DMS79 treated with DMSO at 0.1 percent for 48 hours (cell line): ENCODE measurements at regions not wholly inside any gene's neighbourhood (a gene's known extent, or its start where the extent isn't known, plus 50 kb on each side); places are given as distances from the start of the nearest gene placed in this dataset.

ENCODE experiments used
- DNase-seq: peaks from one replicate; lab custom pipeline; 2025; lab: John Stamatoyannopoulos, UW

DNA sequence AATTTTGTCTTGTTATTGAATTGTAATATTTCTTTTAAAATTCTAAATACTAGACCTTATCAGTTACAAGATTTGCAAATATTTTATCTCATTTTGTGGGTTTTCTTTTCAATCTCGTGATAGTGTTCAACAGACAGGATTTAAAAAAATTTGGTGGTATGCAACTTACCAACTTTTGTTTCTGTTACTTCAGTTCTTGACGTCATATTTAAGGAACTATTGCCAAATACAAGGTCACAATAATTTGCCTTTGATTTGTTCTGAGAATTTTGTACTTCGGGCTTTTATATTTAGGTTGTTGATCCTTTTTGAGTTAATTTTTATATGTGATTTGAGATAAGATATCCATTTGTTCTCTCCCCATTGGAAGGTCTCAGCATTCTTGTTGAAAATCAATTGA lies 876.6 kb downstream of the DCDC2C start:
- DNase-seq = no peak

GRCh38 chr2:4585057-4585635 lies 881.8 kb downstream of the DCDC2C start:
- DNase-seq = no peak

- no peak for DNase-seq
Measured at GRCh38 chr2:4588606-4589005, 885.2 kb downstream of the DCDC2C start.

- no peak for DNase-seq
Measured at GRCh38 chr2:4591261-4591660, 887.9 kb downstream of the DCDC2C start.

- no peak for DNase-seq
Measured at GRCh38 chr2:4597400-4597799, 894.0 kb downstream of the DCDC2C start.

- no peak for DNase-seq
Measured at GRCh38 chr2:4604767-4605166, 901.4 kb downstream of the DCDC2C start.

GRCh38 chr2:4618141-4618540 lies 914.8 kb downstream of the DCDC2C start:
- peak; percentile 38 for DNase-seq

- no peak for DNase-seq
Measured at GRCh38 chr2:4618630-4619228, 915.4 kb downstream of the DCDC2C start.

DNA sequence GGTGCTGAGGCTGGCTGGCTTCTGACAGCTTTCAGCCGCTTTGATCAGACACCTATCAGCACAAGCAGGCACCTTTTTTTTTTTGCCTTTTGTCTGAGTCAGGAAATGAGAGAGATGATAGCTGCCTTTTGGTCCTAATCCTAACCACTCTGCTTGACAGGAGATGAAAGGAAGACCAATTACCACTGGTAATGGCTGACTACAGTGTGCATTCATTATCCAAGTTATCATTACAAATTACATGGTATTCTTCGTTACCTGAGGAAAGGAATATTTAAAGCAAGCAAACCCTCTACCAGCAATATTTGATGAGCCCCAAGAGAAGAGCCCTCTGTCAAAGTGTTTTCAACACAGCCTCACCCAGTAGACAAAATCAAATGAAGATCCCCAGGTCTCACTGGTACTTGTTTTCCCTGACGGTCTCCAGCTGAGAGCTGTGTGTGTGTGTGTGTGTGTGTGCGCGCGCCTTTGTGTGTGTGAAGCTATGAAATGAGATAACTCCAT lies 925.7 kb downstream of the DCDC2C start:
- DNase-seq = no peak

GRCh38 chr2:4635289-4635688 lies 931.9 kb downstream of the DCDC2C start:
- DNase-seq = no peak

DNA sequence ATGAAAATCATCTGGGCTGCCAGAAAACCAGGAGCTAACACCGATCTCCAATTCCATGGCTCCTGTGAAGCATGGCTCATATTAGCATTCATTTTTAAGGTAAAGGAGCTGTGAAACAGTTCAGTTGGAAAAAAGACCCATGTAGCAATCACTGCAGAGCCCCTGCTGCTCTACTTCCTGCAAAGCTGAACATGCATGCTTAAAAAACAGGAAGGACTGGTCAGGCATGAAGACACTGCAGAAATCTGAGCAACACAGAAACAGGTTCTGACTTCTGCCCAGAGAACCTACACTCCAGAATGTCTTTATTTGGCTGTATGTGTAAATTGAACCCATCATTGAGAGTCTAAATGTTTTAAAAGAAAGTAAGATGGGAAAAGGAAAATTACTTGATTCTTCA lies 950.6 kb downstream of the DCDC2C start:
- peak; percentile 12 for DNase-seq

GRCh38 chr2:4656326-4656725 lies 953.0 kb downstream of the DCDC2C start:
- no peak for DNase-seq

- DNase-seq = no peak
Measured at GRCh38 chr2:4662161-4662779, 958.9 kb downstream of the DCDC2C start.

DNA sequence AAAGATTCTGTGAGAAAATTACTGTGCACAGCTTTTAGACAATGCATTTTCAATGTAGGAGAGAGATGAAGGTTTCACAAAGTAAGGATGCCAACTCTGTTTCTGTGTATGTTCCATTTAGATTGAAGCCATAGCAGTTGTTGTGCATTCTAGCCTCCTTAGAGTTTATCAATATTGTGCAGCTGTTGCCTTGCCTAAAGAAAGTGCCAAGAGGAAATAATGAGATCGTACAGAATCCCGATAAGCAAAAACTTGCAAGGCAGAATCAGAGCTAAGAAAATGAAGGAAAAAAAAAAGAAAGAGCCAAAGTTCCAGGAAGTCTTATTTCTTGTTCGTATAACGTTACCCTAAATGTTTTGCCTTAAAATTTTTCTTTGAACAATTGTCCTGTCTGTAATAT lies 965.0 kb downstream of the DCDC2C start:
- DNase-seq = no peak

DNA sequence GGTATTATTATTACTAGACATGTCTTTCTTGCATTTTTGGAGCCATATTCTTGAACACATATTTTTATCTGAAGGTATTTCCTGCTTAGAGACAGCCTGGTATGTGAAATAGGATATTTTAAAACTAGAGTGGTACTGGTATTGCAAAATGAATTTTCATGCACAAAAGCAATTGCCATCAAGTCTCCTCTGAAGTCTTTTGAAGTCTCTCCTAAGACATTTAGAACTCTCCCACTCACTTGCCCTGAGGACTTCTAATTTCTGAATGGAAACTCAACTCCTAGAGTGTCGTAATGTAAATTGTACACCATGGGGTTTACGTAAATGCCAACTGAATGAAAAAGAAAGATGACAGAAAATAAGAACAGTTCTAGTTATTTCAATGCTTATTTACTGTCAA lies 967.0 kb downstream of the DCDC2C start:
- DNase-seq = no peak

DNA sequence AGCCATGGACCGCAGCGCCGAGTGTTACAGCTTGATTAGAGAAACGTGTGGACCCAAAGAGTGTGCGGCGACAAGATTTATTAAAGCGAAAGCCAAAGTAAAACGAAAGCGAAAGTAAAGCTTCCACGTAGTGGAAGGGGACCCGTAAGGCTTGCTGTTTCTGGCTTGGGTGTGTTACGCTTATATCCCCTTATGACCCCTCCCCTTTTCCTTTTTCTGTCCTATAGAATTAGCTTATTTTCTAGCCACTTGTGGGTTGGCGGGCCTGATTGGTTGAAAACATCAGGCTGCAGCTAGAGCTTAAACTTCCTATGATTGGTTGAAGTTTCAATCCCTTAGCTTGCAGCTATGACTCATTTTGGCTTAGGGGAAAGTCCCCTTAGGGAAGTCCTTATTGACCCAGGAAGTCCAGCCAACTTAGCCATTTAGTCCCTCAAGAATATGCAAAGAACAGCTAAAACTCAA lies 969.7 kb downstream of the DCDC2C start:
- DNase-seq = peak; percentile 89

DNA sequence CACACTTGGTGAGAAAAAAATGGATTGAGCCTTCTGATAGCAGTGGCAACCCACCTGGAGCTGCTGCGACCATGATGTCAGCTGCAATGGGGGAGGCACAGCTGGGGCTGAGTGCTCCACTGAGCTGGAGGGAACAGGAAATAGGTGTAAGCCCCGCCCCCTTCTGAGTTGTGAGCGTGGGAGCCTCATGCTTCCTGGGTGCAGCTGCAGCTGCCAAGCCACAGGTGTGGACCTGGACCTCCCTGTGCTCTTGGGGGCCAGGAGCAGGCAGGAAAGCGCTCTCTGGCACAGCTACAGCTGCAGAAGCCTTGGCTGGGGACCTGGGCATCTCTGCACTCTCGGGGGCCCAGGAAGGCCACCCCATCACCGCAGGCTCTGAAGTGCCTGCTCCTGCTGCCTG lies 970.6 kb downstream of the DCDC2C start:
- DNase-seq = no peak

GRCh38 chr2:4675295-4675694 lies 971.9 kb downstream of the DCDC2C start:
- no peak for DNase-seq

- no peak for DNase-seq
Measured at GRCh38 chr2:4678927-4679326, 975.6 kb downstream of the DCDC2C start.

DNA sequence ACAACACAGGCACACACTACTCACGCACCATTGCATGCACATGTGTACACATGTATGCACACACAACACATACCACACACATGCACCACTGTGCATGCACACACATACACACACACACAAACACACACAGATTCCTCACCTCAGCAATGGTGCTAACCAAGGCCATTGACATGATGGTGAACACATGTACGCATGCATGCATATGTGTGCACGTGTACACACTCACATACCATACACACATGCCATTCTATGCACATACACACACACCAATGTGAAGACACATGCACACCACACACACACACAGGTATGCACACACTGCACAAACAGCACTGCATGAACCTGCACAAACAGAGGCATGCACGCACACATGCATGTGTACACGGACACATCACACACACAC lies 976.0 kb downstream of the DCDC2C start:
- DNase-seq = no peak

- no peak for DNase-seq
Measured at GRCh38 chr2:4684921-4685320, 981.5 kb downstream of the DCDC2C start.

DNA sequence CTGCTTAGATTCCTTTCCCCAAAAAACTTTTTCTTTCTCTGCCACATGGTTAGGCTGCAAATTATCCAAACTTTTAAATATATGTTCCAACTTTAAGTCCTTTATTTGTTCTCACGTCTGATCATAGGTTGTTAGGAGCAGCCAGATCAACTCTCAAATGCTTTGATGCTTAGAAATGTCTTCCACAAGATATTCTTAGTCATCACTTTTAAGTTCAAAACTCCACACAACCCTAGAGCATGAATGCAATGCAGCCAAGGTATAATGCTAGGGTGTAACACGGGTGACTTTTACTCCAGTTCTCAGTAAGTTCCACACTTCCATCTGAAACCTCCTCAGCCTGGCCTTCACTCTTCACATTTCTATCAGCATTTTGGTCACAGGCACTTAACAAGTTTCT lies 987.5 kb downstream of the DCDC2C start:
- no peak for DNase-seq

- no peak for DNase-seq
Measured at GRCh38 chr2:4693266-4693665, 989.9 kb downstream of the DCDC2C start.
